ENCODE measurements at regions not wholly inside any gene's neighbourhood (a gene's known extent, or its start where the extent isn't known, plus 50 kb on each side); places are given as distances from the start of the nearest gene placed in this dataset.
"Not testable (repeated sequence)": the region's sequence is repeated elsewhere in the genome, so short reads cannot be mapped to it uniquely, and the experiment has no call there.

GRCh38 chr1:60615666-60616065 is 466.7 kb upstream of the NFIA start:
- H3K36me3 ChIP-seq (ENCODE audit: control insufficient read depth, insufficient read depth, low read length): no peaks in the 10 kb centered on the region
- no peak overlapping the region for H3K9ac ChIP-seq (ENCODE audit: low read depth, low read length)
- H3K4me1 ChIP-seq (ENCODE audit: control insufficient read depth, insufficient read depth, low read length): no peaks in the 10 kb centered on the region
- no peak overlapping the region for H3K4me3 ChIP-seq (ENCODE audit: low read depth, low read length)
- no peaks in the 10 kb centered on the region for H3K9me3 ChIP-seq (ENCODE audit: control insufficient read depth, insufficient read depth, low read length)
- H3K27me3 ChIP-seq (ENCODE audit: control insufficient read depth, insufficient read depth, low read length): no peaks in the 10 kb centered on the region

- Histone ChIP-seq H3K36me3 (ENCODE audit: control insufficient read depth, insufficient read depth, low read length) (no peaks in the 10 kb centered on the region), H3K4me3 (ENCODE audit: low read depth, low read length) (no peak overlapping the region), H3K4me1 (ENCODE audit: control insufficient read depth, insufficient read depth, low read length) (no peaks in the 10 kb centered on the region)
Measured at GRCh38 chr1:60612790-60613189, 469.6 kb upstream of the NFIA start.

DNA sequence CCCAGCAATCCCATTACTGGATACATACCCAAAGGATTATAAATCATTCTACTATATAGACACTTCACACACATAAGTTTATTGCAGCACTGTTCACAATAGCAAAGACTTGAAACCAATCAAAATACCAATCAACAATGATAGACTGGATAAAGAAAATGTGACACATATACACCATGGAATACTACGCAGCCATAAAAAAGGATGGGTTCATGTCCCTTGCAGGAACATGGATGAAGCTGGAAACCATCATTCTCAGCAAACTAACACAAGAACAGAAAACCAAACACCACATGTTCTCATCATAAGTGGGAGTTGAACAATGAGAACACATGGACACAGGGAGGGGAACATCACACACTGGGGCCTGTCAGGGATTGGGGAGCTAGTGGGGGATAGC is 475.4 kb upstream of the NFIA start:
- not testable (repeated sequence) for H3K4me3 ChIP-seq (ENCODE audit: low read depth, low read length); H3K9me3 ChIP-seq (ENCODE audit: control insufficient read depth, insufficient read depth, low read length); H3K36me3 ChIP-seq (ENCODE audit: control insufficient read depth, insufficient read depth, low read length); H3K27me3 ChIP-seq (ENCODE audit: control insufficient read depth, insufficient read depth, low read length); H3K4me1 ChIP-seq (ENCODE audit: control insufficient read depth, insufficient read depth, low read length); H3K9ac ChIP-seq (ENCODE audit: low read depth, low read length)

More at GRCh38 chr1:60612790-60613189, 469.6 kb upstream of the NFIA start:
- H3K9me3 ChIP-seq (ENCODE audit: control insufficient read depth, insufficient read depth, low read length): no peaks in the 10 kb centered on the region
- no peaks in the 10 kb centered on the region for H3K27me3 ChIP-seq (ENCODE audit: control insufficient read depth, insufficient read depth, low read length)
- H3K9ac ChIP-seq (ENCODE audit: low read depth, low read length): no peak overlapping the region

DNA sequence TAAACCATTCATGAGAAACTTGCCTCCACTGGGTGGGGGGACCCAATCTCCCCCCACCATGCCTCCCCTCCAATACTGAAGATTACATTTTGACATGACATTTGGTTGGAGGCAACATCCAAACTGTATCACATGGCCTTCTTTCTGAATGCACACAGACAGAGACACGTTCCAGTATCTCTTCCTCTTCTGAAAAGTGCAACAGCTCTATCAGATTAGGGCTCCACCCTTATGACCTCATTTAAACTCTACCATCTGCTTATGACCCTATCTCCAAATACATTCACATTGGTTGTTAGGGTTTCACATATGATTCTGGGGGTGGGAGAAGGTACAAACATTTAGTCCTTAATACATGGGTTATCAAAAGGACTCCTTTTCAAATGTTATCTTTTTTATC is 481.8 kb upstream of the NFIA start:
- Histone ChIP-seq H3K36me3 (ENCODE audit: control insufficient read depth, insufficient read depth, low read length) (no peaks in the 10 kb centered on the region), H3K4me1 (ENCODE audit: control insufficient read depth, insufficient read depth, low read length) (no peaks in the 10 kb centered on the region), H3K9ac (ENCODE audit: low read depth, low read length) (no peak overlapping the region), H3K27me3 (ENCODE audit: control insufficient read depth, insufficient read depth, low read length) (no peaks in the 10 kb centered on the region), H3K4me3 (ENCODE audit: low read depth, low read length) (no peak overlapping the region), H3K9me3 (ENCODE audit: control insufficient read depth, insufficient read depth, low read length) (no peaks in the 10 kb centered on the region)

DNA sequence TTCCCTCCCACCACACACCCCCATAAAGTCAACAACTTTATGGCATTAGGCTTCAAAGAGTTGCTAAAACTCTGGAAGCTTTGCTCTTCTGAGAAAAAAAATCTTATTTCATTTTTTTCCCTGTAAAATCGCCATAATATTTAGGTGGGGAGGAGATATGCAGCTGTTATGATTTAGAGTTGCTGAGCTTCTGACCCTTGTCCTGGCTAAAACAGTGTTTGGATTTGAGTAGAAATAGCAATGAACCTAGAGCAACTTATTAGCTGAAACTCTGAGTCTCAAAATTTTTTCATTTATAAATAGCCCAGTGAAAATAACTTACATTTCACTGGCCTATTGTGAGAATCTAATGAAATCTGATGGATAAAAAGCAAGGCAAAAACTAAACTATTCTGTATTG is 482.8 kb upstream of the NFIA start:
- Histone ChIP-seq H3K4me1 (ENCODE audit: control insufficient read depth, insufficient read depth, low read length) (no peaks in the 10 kb centered on the region), H3K9ac (ENCODE audit: low read depth, low read length) (no peak overlapping the region), H3K9me3 (ENCODE audit: control insufficient read depth, insufficient read depth, low read length) (no peaks in the 10 kb centered on the region), H3K36me3 (ENCODE audit: control insufficient read depth, insufficient read depth, low read length) (no peaks in the 10 kb centered on the region), H3K4me3 (ENCODE audit: low read depth, low read length) (no peak overlapping the region), H3K27me3 (ENCODE audit: control insufficient read depth, insufficient read depth, low read length) (no peaks in the 10 kb centered on the region)

GRCh38 chr1:60598041-60598910 is 484.1 kb upstream of the NFIA start:
- Histone ChIP-seq H3K9ac (ENCODE audit: low read depth, low read length) (no peak overlapping the region), H3K9me3 (ENCODE audit: control insufficient read depth, insufficient read depth, low read length) (no peaks in the 10 kb centered on the region), H3K36me3 (ENCODE audit: control insufficient read depth, insufficient read depth, low read length) (no peaks in the 10 kb centered on the region), H3K4me3 (ENCODE audit: low read depth, low read length) (no peak overlapping the region), H3K4me1 (ENCODE audit: control insufficient read depth, insufficient read depth, low read length) (no peaks in the 10 kb centered on the region), H3K27me3 (ENCODE audit: control insufficient read depth, insufficient read depth, low read length) (no peaks in the 10 kb centered on the region)

- Histone ChIP-seq H3K27me3 (ENCODE audit: control insufficient read depth, insufficient read depth, low read length) (no peaks in the 10 kb centered on the region), H3K36me3 (ENCODE audit: control insufficient read depth, insufficient read depth, low read length) (no peaks in the 10 kb centered on the region), H3K9me3 (ENCODE audit: control insufficient read depth, insufficient read depth, low read length) (no peaks in the 10 kb centered on the region), H3K4me1 (ENCODE audit: control insufficient read depth, insufficient read depth, low read length) (no peaks in the 10 kb centered on the region), H3K4me3 (ENCODE audit: low read depth, low read length) (no peak overlapping the region), H3K9ac (ENCODE audit: low read depth, low read length) (no peak overlapping the region)
Measured at GRCh38 chr1:60596791-60597750, 485.3 kb upstream of the NFIA start.

- H3K9me3 ChIP-seq (ENCODE audit: control insufficient read depth, insufficient read depth, low read length): no peaks in the 10 kb centered on the region
- no peaks in the 10 kb centered on the region for H3K4me1 ChIP-seq (ENCODE audit: control insufficient read depth, insufficient read depth, low read length)
- no peak overlapping the region for H3K9ac ChIP-seq (ENCODE audit: low read depth, low read length)
Measured at GRCh38 chr1:60591583-60591982, 490.8 kb upstream of the NFIA start.

DNA sequence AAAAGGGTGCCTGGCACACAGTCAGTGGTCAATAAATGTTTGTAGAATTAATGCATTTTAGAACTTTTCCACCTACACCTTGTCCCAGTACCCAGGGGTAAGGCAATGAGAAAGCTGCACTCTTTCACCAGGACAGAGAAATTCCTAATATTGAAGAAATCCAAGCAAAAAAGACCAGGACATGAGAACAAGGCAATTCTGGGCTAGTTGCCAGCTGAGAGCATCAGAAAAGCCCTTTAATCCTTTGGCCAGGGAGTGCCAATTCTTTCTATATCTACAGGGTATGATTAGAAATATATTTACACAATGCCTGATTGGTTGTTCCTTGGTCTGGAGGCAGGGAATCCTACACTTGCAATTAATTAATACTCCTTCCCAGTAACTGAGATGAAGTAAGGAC is 492.4 kb upstream of the NFIA start:
- Histone ChIP-seq H3K9ac (ENCODE audit: low read depth, low read length) (no peak overlapping the region), H3K36me3 (ENCODE audit: control insufficient read depth, insufficient read depth, low read length) (no peaks in the 10 kb centered on the region), H3K27me3 (ENCODE audit: control insufficient read depth, insufficient read depth, low read length) (no peaks in the 10 kb centered on the region), H3K4me3 (ENCODE audit: low read depth, low read length) (no peak overlapping the region), H3K9me3 (ENCODE audit: control insufficient read depth, insufficient read depth, low read length) (no peaks in the 10 kb centered on the region), H3K4me1 (ENCODE audit: control insufficient read depth, insufficient read depth, low read length) (no peaks in the 10 kb centered on the region)

More at GRCh38 chr1:60591583-60591982, 490.8 kb upstream of the NFIA start:
- Histone ChIP-seq H3K27me3 (ENCODE audit: control insufficient read depth, insufficient read depth, low read length) (no peaks in the 10 kb centered on the region), H3K36me3 (ENCODE audit: control insufficient read depth, insufficient read depth, low read length) (no peaks in the 10 kb centered on the region), H3K4me3 (ENCODE audit: low read depth, low read length) (no peak overlapping the region)

GRCh38 chr1:60589046-60589748 is 493.2 kb upstream of the NFIA start:
- no peak overlapping the region for H3K4me3 ChIP-seq (ENCODE audit: low read depth, low read length)

GRCh38 chr1:60584371-60584770 is 498.0 kb upstream of the NFIA start:
- Histone ChIP-seq H3K9me3 (ENCODE audit: control insufficient read depth, insufficient read depth, low read length) (peaks cover 2% of the 10 kb centered on the region), H3K27me3 (ENCODE audit: control insufficient read depth, insufficient read depth, low read length) (no peaks in the 10 kb centered on the region), H3K9ac (ENCODE audit: low read depth, low read length) (no peak overlapping the region), H3K4me1 (ENCODE audit: control insufficient read depth, insufficient read depth, low read length) (no peaks in the 10 kb centered on the region), H3K36me3 (ENCODE audit: control insufficient read depth, insufficient read depth, low read length) (no peaks in the 10 kb centered on the region), H3K4me3 (ENCODE audit: low read depth, low read length) (no peak overlapping the region)

More at GRCh38 chr1:60589046-60589748, 493.2 kb upstream of the NFIA start:
- Histone ChIP-seq H3K36me3 (ENCODE audit: control insufficient read depth, insufficient read depth, low read length) (no peaks in the 10 kb centered on the region), H3K9ac (ENCODE audit: low read depth, low read length) (no peak overlapping the region), H3K9me3 (ENCODE audit: control insufficient read depth, insufficient read depth, low read length) (no peaks in the 10 kb centered on the region), H3K4me1 (ENCODE audit: control insufficient read depth, insufficient read depth, low read length) (no peaks in the 10 kb centered on the region), H3K27me3 (ENCODE audit: control insufficient read depth, insufficient read depth, low read length) (no peaks in the 10 kb centered on the region)
